Mesenchymal stem cell (in vitro differentiated cells and primary cell): ENCODE measurements at regions not wholly inside any gene's neighbourhood (a gene's known extent, or its start where the extent isn't known, plus 50 kb on each side); places are given as distances from the start of the nearest gene placed in this dataset.

Experiments
- DNase-seq: peaks from one replicate; pipeline ENCODE4 v3.0.0-alpha.2; 2013
- H2AFZ ChIP-seq: one replicate; pipeline ENCODE4 v1.6.1; 2013; ENCODE audit warnings: low read depth, mild to moderate bottlenecking, control low read depth, inconsistent platforms, low read length, moderate library complexity
- H2AK5ac ChIP-seq: 2 replicates; pipeline ENCODE4 v1.6.1; 2013; ENCODE audit warnings: low read length, moderate library complexity, mild to moderate bottlenecking, inconsistent platforms; ENCODE audit not compliant: severe bottlenecking
- H2BK120ac ChIP-seq: one replicate; pipeline ENCODE4 v1.6.1; 2013; ENCODE audit warnings: low read depth, mild to moderate bottlenecking, inconsistent platforms, low read length, moderate library complexity
- H2BK12ac ChIP-seq, 2 experiments: one replicate each; pipeline ENCODE4 v1.6.1; 2013; ENCODE audit warnings: inconsistent platforms in 2 of 2, low read length in 2 of 2, mild to moderate bottlenecking in 2 of 2, moderate library complexity in 2 of 2, control low read depth in 1 of 2
- H2BK15ac ChIP-seq: one replicate; pipeline ENCODE4 v1.6.1; 2013; ENCODE audit warnings: mild to moderate bottlenecking, low read depth, inconsistent platforms; ENCODE audit not compliant: poor library complexity, severe bottlenecking
- H2BK5ac ChIP-seq: 2 replicates; pipeline ENCODE4 v1.6.1; 2013; ENCODE audit warnings: low read depth, mild to moderate bottlenecking, low read length, control low read depth, inconsistent platforms; ENCODE audit not compliant: poor library complexity, severe bottlenecking
- H3K14ac ChIP-seq, 2 experiments: one replicate each; pipeline ENCODE4 v1.6.1; 2013; ENCODE audit warnings: inconsistent platforms in 2 of 2, low read length in 2 of 2, control low read depth in 1 of 2, mild to moderate bottlenecking in 1 of 2, moderate library complexity in 1 of 2
- H3K18ac ChIP-seq, 2 experiments: one replicate each; pipeline ENCODE4 v1.6.1; 2013; ENCODE audit warnings: inconsistent platforms in 2 of 2, low read length in 2 of 2, control low read depth in 1 of 2, low read depth in 1 of 2, mild to moderate bottlenecking in 1 of 2
- H3K23ac ChIP-seq, 2 experiments: one replicate each; pipeline ENCODE4 v1.6.1; 2013; ENCODE audit warnings: inconsistent platforms in 2 of 2, low read length in 2 of 2, mild to moderate bottlenecking in 2 of 2, moderate library complexity in 2 of 2, control low read depth in 1 of 2
- H3K27ac ChIP-seq: 2 replicates; pipeline ENCODE4 v1.5.1; 2013; ENCODE audit warnings: mild to moderate bottlenecking, moderate library complexity, low read length, control low read depth, inconsistent platforms; ENCODE audit not compliant: poor library complexity, severe bottlenecking
- H3K27me3 ChIP-seq, 2 experiments: 2 replicates each; pipeline versions ENCODE4 v1.6.1 to v1.7.0; 2013; ENCODE audit warnings: low read length in 2 of 2, mild to moderate bottlenecking in 2 of 2, moderate library complexity in 2 of 2, control low read depth in 1 of 2, inconsistent platforms in 1 of 2; ENCODE audit not compliant: control insufficient read depth in 1 of 2, insufficient read depth in 1 of 2
- H3K36me3 ChIP-seq, 2 experiments: 2 replicates each; pipeline versions ENCODE4 v1.6.1 to v1.7.0; 2013; ENCODE audit warnings: low read length in 2 of 2, control low read depth in 1 of 2, inconsistent platforms in 1 of 2, low read depth in 1 of 2, mild to moderate bottlenecking in 1 of 2; ENCODE audit not compliant: insufficient read depth in 2 of 2, control insufficient read depth in 1 of 2
- H3K4ac ChIP-seq, 2 experiments: one replicate each; pipeline ENCODE4 v1.6.1; 2013; ENCODE audit warnings: inconsistent platforms in 2 of 2, low read length in 2 of 2, mild to moderate bottlenecking in 2 of 2, moderate library complexity in 2 of 2, control low read depth in 1 of 2, low read depth in 1 of 2
- H3K4me1 ChIP-seq: 2 replicates; pipeline ENCODE4 v1.6.1; 2013; ENCODE audit warnings: low read depth, low read length, control low read depth; ENCODE audit not compliant: control insufficient read depth, insufficient read depth
- H3K4me2 ChIP-seq: 2 replicates; pipeline ENCODE4 v1.6.1; 2013; ENCODE audit warnings: low read length, mild to moderate bottlenecking, inconsistent platforms; ENCODE audit not compliant: poor library complexity, severe bottlenecking
- H3K4me3 ChIP-seq, 2 experiments: 2 replicates each; pipeline versions ENCODE4 v1.5.1 to v1.7.0; 2013; ENCODE audit warnings: low read length in 2 of 2, mild to moderate bottlenecking in 2 of 2, control low read depth in 1 of 2, low read depth in 1 of 2; ENCODE audit not compliant: insufficient read depth in 1 of 2
- H3K79me1 ChIP-seq: replicated peaks from 2 replicates; pipeline ENCODE4 v1.6.1; 2013; ENCODE audit warnings: mild to moderate bottlenecking, control low read depth, low read length, inconsistent platforms; ENCODE audit not compliant: poor library complexity, severe bottlenecking
- H3K9ac ChIP-seq: 2 replicates; pipeline ENCODE4 v1.7.0; 2013; ENCODE audit warnings: mild to moderate bottlenecking, low read length, moderate library complexity
- H3K9me3 ChIP-seq: 2 replicates; pipeline ENCODE4 v1.7.0; 2013; ENCODE audit warnings: mild to moderate bottlenecking, low read length; ENCODE audit not compliant: control insufficient read depth
- H4K8ac ChIP-seq: one replicate; pipeline ENCODE4 v1.6.1; 2013; ENCODE audit warnings: inconsistent platforms, mild to moderate bottlenecking, low read length, moderate library complexity
- H4K91ac ChIP-seq: one replicate; pipeline ENCODE4 v1.6.1; 2013; ENCODE audit warnings: mild to moderate bottlenecking, low read length, inconsistent platforms
- WGBS: methylation state at CpG from one replicate; pipeline ENCODE4 v1.1.7; 2013; ENCODE audit warnings: mixed read lengths; 5-methylcytosine and 5-hydroxymethylcytosine counted together

- Histone ChIP-seq H4K8ac (no peak overlapping the region), H2AK5ac (no peak overlapping the region), H2BK120ac (no peak overlapping the region), H3K4me1 (no peaks in the 10 kb centered on the region), H3K23ac (no peak overlapping the region), H3K4me2 (no peak overlapping the region), H3K27me3 (no peaks in the 10 kb centered on the region), H2AFZ (no peak overlapping the region), H2BK12ac (no peak overlapping the region), H4K91ac (no peak overlapping the region), H3K18ac (no peak overlapping the region), H3K36me3 (no peaks in the 10 kb centered on the region), H3K4me3 (no peak overlapping the region), H2BK15ac (no peak overlapping the region), H2BK5ac (no peak overlapping the region), H3K4ac (no peak overlapping the region), H3K9ac (no peak overlapping the region), H3K79me1 (no peaks in the 10 kb centered on the region), H3K9me3 (no peaks in the 10 kb centered on the region), H3K14ac (no peak overlapping the region), H3K27ac (no peak overlapping the region)
- no peak for DNase-seq
- 97% methylated on average over 2 of the region's 4 CpGs for WGBS
These were observed 326.1 kb downstream of the TDRD15 start for GRCh38 chr2:21449881-21450280.

DNA sequence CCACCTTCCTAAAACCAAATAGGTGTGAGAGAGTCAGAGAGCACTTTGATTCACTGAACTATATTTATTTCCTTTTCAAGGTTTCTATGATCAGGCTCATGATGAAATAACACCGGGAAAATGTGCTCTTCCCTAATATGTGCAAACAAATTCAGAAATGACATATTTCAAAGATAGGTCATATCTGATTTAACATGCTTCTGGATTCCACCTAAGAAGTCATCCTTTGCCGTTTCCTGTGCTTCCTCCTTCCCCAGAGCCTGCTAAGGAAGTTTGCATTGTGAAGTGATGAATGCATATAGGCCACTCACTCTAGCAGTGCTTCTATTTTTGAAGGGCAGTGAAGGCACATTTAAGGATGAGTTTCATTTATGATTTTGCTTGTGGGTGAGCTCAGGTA is 327.6 kb downstream of the TDRD15 start:
- Histone ChIP-seq H3K14ac (no peak overlapping the region), H3K9ac (no peak overlapping the region), H2BK12ac (no peak overlapping the region), H3K36me3 (no peaks in the 10 kb centered on the region), H3K4me2 (no peak overlapping the region), H3K18ac (no peak overlapping the region), H3K9me3 (no peaks in the 10 kb centered on the region), H4K8ac (no peak overlapping the region), H3K4me1 (no peaks in the 10 kb centered on the region), H3K4me3 (no peak overlapping the region), H3K79me1 (no peaks in the 10 kb centered on the region), H2BK5ac (no peak overlapping the region), H3K27me3 (no peaks in the 10 kb centered on the region), H2AFZ (no peak overlapping the region), H2AK5ac (no peak overlapping the region), H4K91ac (no peak overlapping the region), H2BK15ac (no peak overlapping the region), H2BK120ac (no peak overlapping the region), H3K23ac (no peak overlapping the region), H3K27ac (no peak overlapping the region), H3K4ac (no peak overlapping the region)
- DNase-seq = no peak
- 11% methylated on average over 2 of the region's 2 CpGs for WGBS

DNA sequence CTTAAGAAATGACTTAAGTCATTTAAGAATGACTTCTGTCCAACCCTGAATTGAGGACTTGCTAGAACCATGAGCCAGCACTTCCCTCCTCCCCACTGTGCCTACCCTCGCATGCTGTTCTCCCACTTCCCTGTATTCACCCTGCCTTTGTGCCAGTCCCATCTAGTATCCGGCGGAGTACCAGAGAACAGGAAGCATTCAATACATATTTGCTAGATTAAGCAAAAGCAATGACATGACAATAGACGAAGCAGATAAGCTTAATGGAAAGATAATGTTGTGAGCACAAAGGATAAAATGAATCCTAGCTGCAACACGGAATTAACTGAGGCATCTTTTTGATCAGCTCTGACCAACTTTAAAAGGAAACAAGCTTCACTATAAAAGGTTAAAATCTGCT is 328.5 kb downstream of the TDRD15 start:
- no peak overlapping the region for H2BK15ac ChIP-seq
- DNase-seq = no peak
- peak overlapping the region in 1 of 2 experiments; percentile 44 for H3K18ac ChIP-seq
- H4K8ac ChIP-seq = peak overlapping the region; percentile 4
- no peak overlapping the region for H3K27ac ChIP-seq
- H2AFZ ChIP-seq = no peak overlapping the region
- no peak overlapping the region for H2BK5ac ChIP-seq
- H3K9ac ChIP-seq = no peak overlapping the region
- no peak overlapping the region for H3K4me2 ChIP-seq
- H3K4ac ChIP-seq = peak overlapping the region in 1 of 2 experiments; percentile 75
- H3K23ac ChIP-seq = no peak overlapping the region
- no peaks in the 10 kb centered on the region for H3K9me3 ChIP-seq
- H2BK120ac ChIP-seq = no peak overlapping the region
- no peaks in the 10 kb centered on the region for H3K27me3 ChIP-seq
- H3K4me1 ChIP-seq = no peaks in the 10 kb centered on the region
- no peak overlapping the region for H2BK12ac ChIP-seq
- 59% methylated on average over 2 of the region's 5 CpGs for WGBS
- no peak overlapping the region for H4K91ac ChIP-seq
- no peak overlapping the region for H3K14ac ChIP-seq
- no peaks in the 10 kb centered on the region for H3K79me1 ChIP-seq
- no peak overlapping the region for H2AK5ac ChIP-seq
- no peak overlapping the region for H3K4me3 ChIP-seq
- no peaks in the 10 kb centered on the region for H3K36me3 ChIP-seq

GRCh38 chr2:21452678-21453077 is 328.9 kb downstream of the TDRD15 start:
- Histone ChIP-seq H4K91ac (no peak overlapping the region), H3K18ac (peak overlapping the region in 1 of 2 experiments; percentile 50), H4K8ac (peak overlapping the region; percentile 14), H3K14ac (no peak overlapping the region), H3K27me3 (no peaks in the 10 kb centered on the region), H2AFZ (no peak overlapping the region), H2BK5ac (no peak overlapping the region), H3K9ac (no peak overlapping the region), H3K9me3 (no peaks in the 10 kb centered on the region), H3K79me1 (no peaks in the 10 kb centered on the region), H3K4me1 (no peaks in the 10 kb centered on the region), H2BK15ac (no peak overlapping the region), H2AK5ac (no peak overlapping the region), H3K23ac (no peak overlapping the region), H3K36me3 (no peaks in the 10 kb centered on the region), H3K4me3 (no peak overlapping the region), H2BK12ac (peak overlapping the region; percentile 40 to 89), H3K4me2 (no peak overlapping the region), H3K4ac (no peak overlapping the region), H3K27ac (no peak overlapping the region), H2BK120ac (peak overlapping the region; percentile 7)
- peak; percentile 37 for DNase-seq
- WGBS = 31% methylated on average over 3 of the region's 5 CpGs
